ENCODE measurements at regions not wholly inside any gene's neighbourhood (a gene's known extent, or its start where the extent isn't known, plus 50 kb on each side); places are given as distances from the start of the nearest gene placed in this dataset.

- no peaks in the 10 kb centered on the region for H4K20me1 ChIP-seq (ENCODE audit: control insufficient read depth, insufficient read depth, low read depth, low read length)
- no peak overlapping the region for H3K27ac ChIP-seq (ENCODE audit: low read depth, low read length)
- H3K27me3 ChIP-seq (ENCODE audit: control insufficient read depth, low read length) = no peaks in the 10 kb centered on the region
- no peaks in the 10 kb centered on the region for H3K9me2 ChIP-seq (replicated peaks; ENCODE audit: control insufficient read depth, low read length)
- H3K9me3 ChIP-seq (ENCODE audit: control insufficient read depth, insufficient read depth, low read length) = no peaks in the 10 kb centered on the region
- no peak overlapping the region for H3K4me2 ChIP-seq (ENCODE audit: low read length)
- H3K36me3 ChIP-seq (ENCODE audit: control insufficient read depth, low read length) = no peaks in the 10 kb centered on the region
- H3K79me2 ChIP-seq (ENCODE audit: control insufficient read depth, low read length) = no peaks in the 10 kb centered on the region
- no peak overlapping the region for H3K4me3 ChIP-seq (ENCODE audit: low read length)
- no peak for TF ChIP-seq CTCF (IDR thresholded peaks at IDR 0.05; ENCODE audit: low read depth, low read length, poor library complexity, severe bottlenecking)
- TF ChIP-seq EZH2phosphoT487 (IDR thresholded peaks at IDR 0.05; ENCODE audit: borderline replicate concordance, low read length) = no peak
- H3F3A ChIP-seq (ENCODE audit: control insufficient read depth, insufficient read depth) = no peaks in the 10 kb centered on the region
- no peaks in the 10 kb centered on the region for H3K4me1 ChIP-seq (ENCODE audit: control insufficient read depth, low read length)
These were observed 425.1 kb upstream of the MGMT start for GRCh38 chr10:129041916-129042315.

- H3K27me3 ChIP-seq (ENCODE audit: control insufficient read depth, low read length) = no peaks in the 10 kb centered on the region
- no peaks in the 10 kb centered on the region for H3F3A ChIP-seq (ENCODE audit: control insufficient read depth, insufficient read depth)
- H3K36me3 ChIP-seq (ENCODE audit: control insufficient read depth, low read length) = no peaks in the 10 kb centered on the region
- no peak overlapping the region for H3K4me2 ChIP-seq (ENCODE audit: low read length)
- no peak overlapping the region for H3K4me3 ChIP-seq (ENCODE audit: low read length)
- no peaks in the 10 kb centered on the region for H3K4me1 ChIP-seq (ENCODE audit: control insufficient read depth, low read length)
- H3K9me2 ChIP-seq (replicated peaks; ENCODE audit: control insufficient read depth, low read length) = no peaks in the 10 kb centered on the region
- no peaks in the 10 kb centered on the region for H4K20me1 ChIP-seq (ENCODE audit: control insufficient read depth, insufficient read depth, low read depth, low read length)
- no peak overlapping the region for H3K27ac ChIP-seq (ENCODE audit: low read depth, low read length)
- TF ChIP-seq EZH2phosphoT487 (IDR thresholded peaks at IDR 0.05; ENCODE audit: borderline replicate concordance, low read length) = no peak
- no peak for TF ChIP-seq CTCF (IDR thresholded peaks at IDR 0.05; ENCODE audit: low read depth, low read length, poor library complexity, severe bottlenecking)
- no peaks in the 10 kb centered on the region for H3K79me2 ChIP-seq (ENCODE audit: control insufficient read depth, low read length)
- no peaks in the 10 kb centered on the region for H3K9me3 ChIP-seq (ENCODE audit: control insufficient read depth, insufficient read depth, low read length)
These were observed 424.1 kb upstream of the MGMT start for GRCh38 chr10:129042776-129043595.

- Histone ChIP-seq H3K27me3 (ENCODE audit: control insufficient read depth, low read length) (no peaks in the 10 kb centered on the region), H3F3A (ENCODE audit: control insufficient read depth, insufficient read depth) (no peaks in the 10 kb centered on the region), H3K9me3 (ENCODE audit: control insufficient read depth, insufficient read depth, low read length) (no peaks in the 10 kb centered on the region), H3K27ac (ENCODE audit: low read depth, low read length) (no peak overlapping the region), H3K36me3 (ENCODE audit: control insufficient read depth, low read length) (no peaks in the 10 kb centered on the region), H3K4me1 (ENCODE audit: control insufficient read depth, low read length) (no peaks in the 10 kb centered on the region), H4K20me1 (ENCODE audit: control insufficient read depth, insufficient read depth, low read depth, low read length) (no peaks in the 10 kb centered on the region), H3K9me2 (replicated peaks; ENCODE audit: control insufficient read depth, low read length) (no peaks in the 10 kb centered on the region), H3K4me3 (ENCODE audit: low read length) (no peak overlapping the region), H3K4me2 (ENCODE audit: low read length) (no peak overlapping the region), H3K79me2 (ENCODE audit: control insufficient read depth, low read length) (no peaks in the 10 kb centered on the region)
- no peak for TF ChIP-seq CTCF (IDR thresholded peaks at IDR 0.05; ENCODE audit: low read depth, low read length, poor library complexity, severe bottlenecking)
- no peak for TF ChIP-seq EZH2phosphoT487 (IDR thresholded peaks at IDR 0.05; ENCODE audit: borderline replicate concordance, low read length)
These were observed 423.4 kb upstream of the MGMT start for GRCh38 chr10:129043691-129044090.

Measured in DOHH2 (cell line).